Naive thymus-derived CD4-positive, alpha-beta T cell (primary cell): ENCODE measurements at regions not wholly inside any gene's neighbourhood (a gene's known extent, or its start where the extent isn't known, plus 50 kb on each side); places are given as distances from the start of the nearest gene placed in this dataset.

Experiments
- ATAC-seq: fragments of 150-1000 bp; cut with Tn5 transposase; 2 replicates; pipeline ENCODE4 v1.10.0; 2021; ENCODE audit warnings: mild to moderate bottlenecking, moderate library complexity
- CTCF ChIA-PET: fragments of 350-600 bp; sonication (Branson Sonifier 250); formaldehyde crosslinking; loops from one replicate; lab custom pipeline; 2021; ENCODE audit warnings: antibody characterized with exemption; lab: Charles Lee
- POLR2A ChIA-PET: fragments of 350-600 bp; sonication (Branson Sonifier 250); formaldehyde crosslinking; loops from one replicate; lab custom pipeline; 2021; ENCODE audit warnings: antibody characterized with exemption, inconsistent platforms; lab: Charles Lee
- DNase-seq, 9 donors: peaks; one replicate each; pipeline versions ENCODE4 v3.0.0 to v3.0.0-alpha.2; 2020 to 2022; ENCODE audit warnings: mixed read lengths in 1 of 9
- H3K27ac ChIP-seq: one replicate; pipeline ENCODE4 v1.7.0; 2013; ENCODE audit warnings: mild to moderate bottlenecking, low read depth, low read length, moderate library complexity
- H3K27me3 ChIP-seq, 2 donors: one replicate each; pipeline ENCODE4 v1.7.0; 2013; ENCODE audit warnings: low read length in 2 of 2, mild to moderate bottlenecking in 2 of 2, moderate library complexity in 2 of 2; ENCODE audit not compliant: control insufficient read depth in 2 of 2, insufficient read depth in 2 of 2
- H3K36me3 ChIP-seq, 3 experiments: 1 replicate in 2 of 3; 2 replicates in 1 of 3; pipeline ENCODE4 v1.7.0; 2013; ENCODE audit warnings: low read length in 3 of 3, mild to moderate bottlenecking in 3 of 3, moderate library complexity in 1 of 3; ENCODE audit not compliant: insufficient read depth in 3 of 3, control insufficient read depth in 2 of 3
- H3K4me1 ChIP-seq, 2 donors: one replicate each; pipeline ENCODE4 v1.7.0; 2013; ENCODE audit warnings: low read length in 2 of 2, mild to moderate bottlenecking in 2 of 2, moderate library complexity in 1 of 2; ENCODE audit not compliant: control insufficient read depth in 2 of 2, insufficient read depth in 2 of 2
- H3K4me3 ChIP-seq: 2 replicates; pipeline ENCODE4 v1.7.0; 2013; ENCODE audit warnings: mild to moderate bottlenecking, low read length
- H3K9me3 ChIP-seq, 3 experiments: 1 replicate in 2 of 3; 2 replicates in 1 of 3; pipeline ENCODE4 v1.7.0; 2013; ENCODE audit warnings: low read length in 3 of 3; ENCODE audit not compliant: control insufficient read depth in 2 of 3
- H3K27ac Mint-ChIP-seq, 9 donors: one replicate each; pipeline ENCODE4 v1.8.0; 2020 to 2022; ENCODE audit warnings: mixed read lengths in 9 of 9, mild to moderate bottlenecking in 8 of 9, moderate library complexity in 5 of 9, inconsistent platforms in 2 of 9
- H3K27me3 Mint-ChIP-seq, 5 donors: one replicate each; pipeline ENCODE4 v1.8.0; 2021 to 2022; ENCODE audit warnings: mixed read lengths in 5 of 5, mild to moderate bottlenecking in 1 of 5
- H3K36me3 Mint-ChIP-seq, 5 donors: one replicate each; pipeline ENCODE4 v1.8.0; 2020 to 2022; ENCODE audit warnings: mixed read lengths in 5 of 5, mild to moderate bottlenecking in 3 of 5, inconsistent platforms in 1 of 5
- H3K4me1 Mint-ChIP-seq, 7 donors: one replicate each; pipeline ENCODE4 v1.8.0; 2020 to 2022; ENCODE audit warnings: mixed read lengths in 7 of 7, mild to moderate bottlenecking in 3 of 7, inconsistent platforms in 1 of 7
- H3K4me3 Mint-ChIP-seq, 10 donors: one replicate each; pipeline ENCODE4 v1.8.0; 2020 to 2022; ENCODE audit warnings: mild to moderate bottlenecking in 10 of 10, mixed read lengths in 10 of 10, moderate library complexity in 6 of 10, inconsistent platforms in 2 of 10
- H3K9me3 Mint-ChIP-seq, 11 donors: one replicate each; pipeline ENCODE4 v1.8.0; 2020 to 2022; ENCODE audit warnings: mixed read lengths in 11 of 11, mild to moderate bottlenecking in 4 of 11, inconsistent platforms in 1 of 11, moderate library complexity in 1 of 11
- intact Hi-C, 2 donors: fragments of 100-400 bp; cut with micrococcal nuclease; formaldehyde crosslinking; loops; one replicate each; pipeline ENCODE4 v1.15.1; 2023

- CTCF ChIA-PET = interaction anchor here (0.6 kb wide), 1 partner anchor 1228 kb away, joined by 5 read pairs; no protein-coding TSS in a partner anchor
- intact Hi-C loops = no loop called here
- peaks cover 3 to 59% of the 10 kb centered on the region in 2 donors for H3K4me1 ChIP-seq
- DNase-seq (no peak), ATAC-seq (peak; percentile 47)
- POLR2A ChIA-PET = no interaction called here
- no peaks in the 10 kb centered on the region for H3K36me3 Mint-ChIP-seq
- peak overlapping the region; percentile 44 for H3K4me3 ChIP-seq
- no peaks in the 10 kb centered on the region for H3K36me3 ChIP-seq
- H3K27ac Mint-ChIP-seq = no peak overlapping the region
- H3K9me3 Mint-ChIP-seq = peaks cover 0 to 8% (median 2%) of the 10 kb centered on the region in 11 donors
- H3K9me3 ChIP-seq = no peaks in the 10 kb centered on the region
- peaks cover 8 to 46% (median 17%) of the 10 kb centered on the region in 5 donors for H3K27me3 Mint-ChIP-seq
- H3K4me3 Mint-ChIP-seq = no peak overlapping the region
- H3K4me1 Mint-ChIP-seq = peaks cover under 1 to 6% (median 5%) of the 10 kb centered on the region in 7 donors
- no peak overlapping the region for H3K27ac ChIP-seq
- no peaks in the 10 kb centered on the region for H3K27me3 ChIP-seq
These were observed 55.7 kb upstream of the PREP start for GRCh38 chr6:105458551-105458950.

- peaks cover 0 to 8% (median 2%) of the 10 kb centered on the region in 11 donors for H3K9me3 Mint-ChIP-seq
- no peak overlapping the region for H3K27ac ChIP-seq
- H3K4me3 Mint-ChIP-seq = no peak overlapping the region
- peaks cover 5 to 11% (median 10%) of the 10 kb centered on the region in 7 donors for H3K4me1 Mint-ChIP-seq
- no peaks in the 10 kb centered on the region for H3K36me3 Mint-ChIP-seq
- peak overlapping the region; percentile 44 for H3K4me3 ChIP-seq
- ChIA-PET CTCF (interaction anchor here (0.6 kb wide), 1 partner anchor 1229 kb away, joined by 5 read pairs; no protein-coding TSS in a partner anchor), POLR2A (no interaction called here)
- peaks cover 8 to 49% (median 17%) of the 10 kb centered on the region in 5 donors for H3K27me3 Mint-ChIP-seq
- no peak overlapping the region for H3K27ac Mint-ChIP-seq
- intact Hi-C loops = no loop called here
- no peak for ATAC-seq
- peaks cover 6 to 60% of the 10 kb centered on the region in 2 donors for H3K4me1 ChIP-seq
- no peaks in the 10 kb centered on the region for H3K27me3 ChIP-seq
- no peak for DNase-seq
- H3K36me3 ChIP-seq = no peaks in the 10 kb centered on the region
- no peaks in the 10 kb centered on the region for H3K9me3 ChIP-seq
These were observed 55.2 kb upstream of the PREP start for GRCh38 chr6:105458084-105458483.

GRCh38 chr6:105453968-105454367 lies 51.1 kb upstream of the PREP start:
- H3K9me3 ChIP-seq = no peaks in the 10 kb centered on the region
- peaks cover 0 to 8% (median 2%) of the 10 kb centered on the region in 11 donors for H3K9me3 Mint-ChIP-seq
- intact Hi-C loops = no loop called here
- peak overlapping the region in 2 of 9 donors; percentile 23 to 72 for H3K27ac Mint-ChIP-seq
- H3K4me1 Mint-ChIP-seq = peaks cover 8 to 18% (median 17%) of the 10 kb centered on the region in 7 donors
- H3K27me3 ChIP-seq = no peaks in the 10 kb centered on the region
- H3K36me3 ChIP-seq = no peaks in the 10 kb centered on the region
- peaks cover 6 to 43% of the 10 kb centered on the region in 2 donors for H3K4me1 ChIP-seq
- H3K27me3 Mint-ChIP-seq = peaks cover 2 to 34% (median 8%) of the 10 kb centered on the region in 5 donors
- ATAC-seq = no peak
- CTCF ChIA-PET = no interaction called here
- no peak for DNase-seq
- H3K36me3 Mint-ChIP-seq = no peaks in the 10 kb centered on the region
- H3K27ac ChIP-seq = no peak overlapping the region
- POLR2A ChIA-PET = interaction anchor here (0.9 kb wide), 1 partner anchor 13 kb away, joined by 3 read pairs; no protein-coding TSS in a partner anchor
- H3K4me3 Mint-ChIP-seq = peak overlapping the region in 1 of 10 donors; percentile 4
- H3K4me3 ChIP-seq = peak overlapping the region; percentile 29

- peak overlapping the region; percentile 29 for H3K4me3 ChIP-seq
- H3K4me3 Mint-ChIP-seq = peak overlapping the region in 6 of 10 donors; percentile 10 to 62 (median 55)
- ATAC-seq = peak; percentile 93
- H3K36me3 Mint-ChIP-seq = no peaks in the 10 kb centered on the region
- no peaks in the 10 kb centered on the region for H3K27me3 ChIP-seq
- CTCF ChIA-PET = no interaction called here
- POLR2A ChIA-PET = interaction anchor here (0.9 kb wide), 1 partner anchor 14 kb away, joined by 3 read pairs; no protein-coding TSS in a partner anchor
- DNase-seq = peak in 6 of 9 donors; percentile 12 to 31 (median 20)
- no peak overlapping the region for H3K27ac ChIP-seq
- intact Hi-C loops = no loop called here
- H3K9me3 Mint-ChIP-seq = peaks cover 0 to 8% (median 2%) of the 10 kb centered on the region in 11 donors
- H3K4me1 ChIP-seq = peaks cover 6 to 36% of the 10 kb centered on the region in 2 donors
- no peaks in the 10 kb centered on the region for H3K9me3 ChIP-seq
- peaks cover 2 to 30% (median 6%) of the 10 kb centered on the region in 5 donors for H3K27me3 Mint-ChIP-seq
- peak overlapping the region in 6 of 9 donors; percentile 1 to 75 (median 45) for H3K27ac Mint-ChIP-seq
- peaks cover 8 to 18% (median 17%) of the 10 kb centered on the region in 7 donors for H3K4me1 Mint-ChIP-seq
- H3K36me3 ChIP-seq = no peaks in the 10 kb centered on the region
These were observed 50.3 kb upstream of the PREP start for GRCh38 chr6:105452924-105453756.
